ENCODE measurements at regions not wholly inside any gene's neighbourhood (a gene's known extent, or its start where the extent isn't known, plus 50 kb on each side); places are given as distances from the start of the nearest gene placed in this dataset.

GRCh38 chr1:110288111-110288510 is 51.1 kb upstream of the RBM15 start:
- TF ChIP-seq TAF1 (IDR thresholded peaks at IDR 0.05; ENCODE audit: low read depth, low read length) = no peak
- no peak for TF ChIP-seq POLR2A (IDR thresholded peaks at IDR 0.05; ENCODE audit: low read depth, low read length)

All from GM12891 (cell line).